ENCODE measurements at regions not wholly inside any gene's neighbourhood (a gene's known extent, or its start where the extent isn't known, plus 50 kb on each side); places are given as distances from the start of the nearest gene placed in this dataset.

- no peak for DNase-seq (ENCODE audit: low read depth)
- CTCF ChIA-PET, result no interaction called here
- Histone ChIP-seq H3K36me3 (ENCODE audit: control insufficient read depth, insufficient read depth, low read length) (no peaks in the 10 kb centered on the region), H3K4me3 (ENCODE audit: low read depth, low read length) (no peak overlapping the region), H3K27me3 (ENCODE audit: control insufficient read depth, insufficient read depth, low read length) (no peaks in the 10 kb centered on the region)
- no peak for TF ChIP-seq CTCF (IDR thresholded peaks at IDR 0.05; ENCODE audit: insufficient read depth, low read depth, low read length)
- POLR2A ChIA-PET, result no interaction called here
These were observed 238.9 kb downstream of the ACTR3B start for GRCh38 chr7:152998420-152998819.

- POLR2A ChIA-PET, result no interaction called here
- TF ChIP-seq CTCF (IDR thresholded peaks at IDR 0.05; ENCODE audit: insufficient read depth, low read depth, low read length), result no peak
- H3K36me3 ChIP-seq (ENCODE audit: control insufficient read depth, insufficient read depth, low read length), result no peaks in the 10 kb centered on the region
These were observed 242.6 kb downstream of the ACTR3B start for GRCh38 chr7:153002115-153002514.

GRCh38 chr7:153002572-153002971 is 243.0 kb downstream of the ACTR3B start:
- TF ChIP-seq CTCF (IDR thresholded peaks at IDR 0.05; ENCODE audit: insufficient read depth, low read depth, low read length), result no peak
- DNase-seq (ENCODE audit: low read depth), result no peak
- POLR2A ChIA-PET, result no interaction called here
- H3K4me3 ChIP-seq (ENCODE audit: low read depth, low read length), result no peak overlapping the region
- H3K36me3 ChIP-seq (ENCODE audit: control insufficient read depth, insufficient read depth, low read length), result no peaks in the 10 kb centered on the region
- no peaks in the 10 kb centered on the region for H3K27me3 ChIP-seq (ENCODE audit: control insufficient read depth, insufficient read depth, low read length)
- CTCF ChIA-PET, result no interaction called here

More at GRCh38 chr7:153002115-153002514, 242.6 kb downstream of the ACTR3B start:
- no peak for DNase-seq (ENCODE audit: low read depth)
- CTCF ChIA-PET, result no interaction called here
- Histone ChIP-seq H3K4me3 (ENCODE audit: low read depth, low read length) (no peak overlapping the region), H3K27me3 (ENCODE audit: control insufficient read depth, insufficient read depth, low read length) (no peaks in the 10 kb centered on the region)

GRCh38 chr7:153004341-153004740 is 244.8 kb downstream of the ACTR3B start:
- no peak for DNase-seq (ENCODE audit: low read depth)
- no peak overlapping the region for H3K4me3 ChIP-seq (ENCODE audit: low read depth, low read length)
- no peaks in the 10 kb centered on the region for H3K36me3 ChIP-seq (ENCODE audit: control insufficient read depth, insufficient read depth, low read length)
- H3K27me3 ChIP-seq (ENCODE audit: control insufficient read depth, insufficient read depth, low read length), result no peaks in the 10 kb centered on the region
- CTCF ChIA-PET, result no interaction called here
- no peak for TF ChIP-seq CTCF (IDR thresholded peaks at IDR 0.05; ENCODE audit: insufficient read depth, low read depth, low read length)
- POLR2A ChIA-PET, result no interaction called here

- DNase-seq (ENCODE audit: low read depth), result no peak
- H3K27me3 ChIP-seq (ENCODE audit: control insufficient read depth, insufficient read depth, low read length), result no peaks in the 10 kb centered on the region
- no peak overlapping the region for H3K4me3 ChIP-seq (ENCODE audit: low read depth, low read length)
- H3K36me3 ChIP-seq (ENCODE audit: control insufficient read depth, insufficient read depth, low read length), result no peaks in the 10 kb centered on the region
- no peak for TF ChIP-seq CTCF (IDR thresholded peaks at IDR 0.05; ENCODE audit: insufficient read depth, low read depth, low read length)
- ChIA-PET POLR2A (no interaction called here), CTCF (no interaction called here)
These were observed 246.3 kb downstream of the ACTR3B start for GRCh38 chr7:153005750-153006435.

Measured in BJ (cell line).